Hematopoietic multipotent progenitor cell treated with erythropoietin and hydrocortisone succinate and interleukin-3 and kit ligand, for 8 days (in vitro differentiated cells): ENCODE measurements at regions not wholly inside any gene's neighbourhood (a gene's known extent, or its start where the extent isn't known, plus 50 kb on each side); places are given as distances from the start of the nearest gene placed in this dataset.

Experiments
- DNase-seq: peaks from one replicate; pipeline ENCODE4 v3.0.0-alpha.2; 2015

DNA sequence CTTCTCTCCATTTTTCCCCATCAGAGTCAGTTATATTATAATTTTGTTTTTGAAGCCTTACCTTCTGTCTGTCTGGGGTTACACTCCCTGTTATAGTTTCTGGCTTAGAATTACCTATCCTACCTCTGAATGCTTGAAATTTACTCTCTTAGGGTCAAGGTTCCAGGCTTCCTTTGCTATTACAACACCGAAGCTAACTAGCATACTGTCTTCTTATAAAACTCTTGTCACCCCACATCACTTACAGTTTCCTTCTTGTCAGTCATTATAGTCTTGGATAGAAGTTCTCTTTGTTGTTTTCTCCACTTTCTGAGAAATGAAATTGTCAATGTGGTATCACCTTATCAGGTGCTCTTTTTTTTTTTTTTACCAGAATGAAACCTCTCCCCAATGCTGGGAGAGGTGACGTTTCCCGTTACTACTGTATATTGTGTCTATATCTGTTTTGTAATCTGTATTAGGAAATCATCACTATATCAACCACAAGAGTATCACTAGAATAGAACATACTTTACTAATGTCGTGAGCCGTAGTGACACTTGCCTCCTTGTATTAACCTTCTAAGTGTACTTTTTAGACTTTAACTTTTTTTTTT, 69.2 kb upstream of the PSMA6 start:
- no peak for DNase-seq

GRCh38 chr14:35223927-35224326, 68.3 kb upstream of the PSMA6 start:
- DNase-seq: no peak

DNA sequence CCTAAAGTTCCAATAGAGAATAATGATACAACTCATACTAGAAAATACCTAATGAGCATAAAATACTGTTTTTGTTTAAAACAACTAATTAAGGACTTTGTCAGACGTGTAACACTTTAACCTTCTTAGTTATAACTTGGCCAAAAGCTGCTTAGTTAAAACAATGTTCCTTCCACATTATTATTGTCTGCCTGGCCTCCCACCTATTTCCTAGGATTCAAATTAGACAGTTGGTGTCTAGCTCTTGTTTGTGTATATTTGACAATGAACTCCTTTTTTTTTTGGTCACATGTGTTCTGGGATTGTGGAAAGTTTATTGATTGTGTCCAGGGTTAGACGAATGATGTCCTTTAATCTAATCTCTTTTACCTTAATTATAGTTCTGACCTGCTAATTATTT, 67.6 kb upstream of the PSMA6 start:
- DNase-seq: no peak

DNA sequence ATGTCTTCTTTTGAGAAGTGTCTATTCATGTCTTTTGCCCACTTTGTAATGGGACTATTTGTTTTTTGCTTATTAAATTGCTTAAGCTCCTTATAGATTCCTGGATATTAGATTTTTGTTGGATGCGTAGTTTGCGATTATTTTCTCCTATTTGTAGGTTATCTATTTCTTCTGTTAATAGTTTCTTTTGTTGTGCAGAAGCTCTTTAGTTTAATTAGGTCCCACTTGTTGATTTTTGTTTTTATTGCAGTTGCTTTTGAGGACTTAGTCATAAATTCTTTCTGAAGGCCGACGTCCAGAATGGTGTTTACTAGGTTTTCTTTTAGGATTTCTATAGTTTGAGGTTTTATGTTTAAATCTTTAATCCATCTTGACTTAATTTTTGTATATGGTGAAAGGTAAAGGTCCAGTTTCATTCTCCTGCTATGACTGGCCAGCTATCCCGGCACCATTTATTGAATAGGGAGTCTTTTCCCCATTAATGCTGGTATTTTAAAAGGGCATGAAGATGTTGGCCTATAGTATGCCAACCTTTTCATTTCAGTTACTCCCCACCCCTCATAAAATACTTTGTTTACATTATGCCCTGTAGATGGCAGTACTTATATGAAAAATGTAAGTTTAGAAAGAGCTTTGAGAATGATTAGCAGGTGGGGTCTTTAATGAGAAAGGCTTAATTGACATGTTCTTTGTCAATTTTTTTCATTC, 62.9 kb upstream of the PSMA6 start:
- peak; percentile 46 for DNase-seq

- DNase-seq: no peak
Observed at GRCh38 chr14:35229792-35230089, 62.4 kb upstream of the PSMA6 start.

DNA sequence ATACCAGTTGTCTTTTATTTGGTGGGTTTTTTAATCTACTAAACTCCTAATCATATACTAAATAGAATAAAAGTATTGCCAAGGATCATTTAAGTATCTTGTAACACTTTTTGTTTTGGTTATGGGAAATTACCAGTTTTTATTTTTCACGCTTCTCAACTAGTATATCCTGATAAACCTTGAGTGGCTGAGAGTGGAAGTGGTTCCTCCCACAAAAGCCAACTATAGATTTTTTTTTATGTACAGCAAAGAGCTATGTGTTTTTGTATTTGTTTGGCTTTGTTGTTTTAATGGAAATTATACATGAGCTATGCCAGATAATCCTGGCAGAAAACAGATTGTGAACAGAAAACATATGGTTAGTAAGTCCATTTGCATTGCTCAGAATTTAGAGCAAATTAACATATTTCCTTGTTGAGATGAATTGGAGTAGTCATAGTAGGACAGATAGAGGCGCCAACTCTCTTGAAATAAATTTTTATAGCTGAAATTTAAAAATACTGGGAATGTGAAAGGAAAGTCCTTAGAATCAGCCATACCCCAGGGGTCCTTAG, 60.9 kb upstream of the PSMA6 start:
- DNase-seq: no peak

GRCh38 chr14:35234012-35234805, 58.0 kb upstream of the PSMA6 start:
- no peak for DNase-seq

DNA sequence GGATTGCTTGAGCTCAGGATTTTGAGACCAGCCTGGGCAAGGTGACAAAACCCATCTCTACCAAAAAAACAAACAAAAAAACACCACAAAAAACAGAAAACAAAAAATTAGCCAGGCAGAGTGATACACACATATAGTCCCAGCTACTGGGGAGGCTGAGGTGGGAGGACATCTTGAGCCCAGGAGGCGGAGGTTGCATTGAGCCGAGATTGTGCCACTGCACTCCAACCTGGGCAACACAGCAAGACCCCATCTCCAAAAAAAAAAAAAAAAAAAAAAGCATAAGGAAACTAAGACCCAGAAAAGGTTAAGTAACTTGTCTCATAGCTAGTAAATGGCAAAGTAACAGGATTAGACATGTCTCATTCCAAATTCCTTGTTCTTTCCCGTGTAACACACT, 56.3 kb upstream of the PSMA6 start:
- no peak for DNase-seq

DNA sequence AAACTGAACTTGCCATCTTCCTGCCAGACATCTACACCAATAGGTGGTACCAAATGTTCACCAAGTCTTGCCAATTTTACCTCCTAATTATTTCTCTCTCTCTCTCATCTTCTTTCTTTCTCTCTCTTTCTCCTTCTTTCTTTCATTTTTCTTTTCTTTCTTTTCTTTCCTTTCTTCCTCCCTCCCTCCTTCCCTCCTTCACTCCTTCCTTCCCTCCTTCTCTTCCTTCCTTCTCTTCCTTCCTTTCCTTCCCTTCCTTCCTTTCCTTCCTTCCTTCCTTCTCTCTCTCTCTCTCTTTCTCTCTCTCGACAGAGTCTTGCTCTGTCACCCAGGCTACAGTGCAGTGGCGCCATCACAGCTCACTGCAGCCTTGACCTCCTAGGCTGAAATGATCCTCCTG, 55.4 kb upstream of the PSMA6 start:
- no peak for DNase-seq

- no peak for DNase-seq
Observed at GRCh38 chr14:35240231-35240630, 52.0 kb upstream of the PSMA6 start.
